BE2C (cell line): ENCODE measurements at regions not wholly inside any gene's neighbourhood (a gene's known extent, or its start where the extent isn't known, plus 50 kb on each side); places are given as distances from the start of the nearest gene placed in this dataset.

ENCODE experiments used
- DNase-seq: peaks from one replicate; pipeline ENCODE4 v3.0.0-alpha.2; 2020
- H3K27me3 ChIP-seq: fragments of 250-450 bp; sonication (Bioruptor Pico); 2 replicates; pipeline ENCODE4 v1.5.1; 2020; ENCODE audit warnings: mild to moderate bottlenecking
- H3K36me3 ChIP-seq: fragments of 250-450 bp; sonication (Bioruptor Pico); 2 replicates; pipeline ENCODE4 v1.5.1; 2020; ENCODE audit warnings: mild to moderate bottlenecking
- H3K4me1 ChIP-seq: fragments of 250-450 bp; sonication (Bioruptor Pico); 2 replicates; pipeline ENCODE4 v1.5.1; 2020
- H3K4me3 ChIP-seq: 2 replicates; pipeline ENCODE4 v1.5.1; 2011; ENCODE audit warnings: low read depth, low read length
- H3K9me3 ChIP-seq: fragments of 250-450 bp; sonication (Bioruptor Pico); 2 replicates; pipeline ENCODE4 v1.5.1; 2020
- CTCF ChIP-seq: IDR thresholded peaks from 2 replicates; pipeline ENCODE4 v1.5.1; 2012; ENCODE audit warnings: mild to moderate bottlenecking, low read depth, low read length

- no peaks in the 10 kb centered on the region for H3K4me1 ChIP-seq
- no peak overlapping the region for H3K4me3 ChIP-seq
- no peak for DNase-seq
- H3K9me3 ChIP-seq, result no peaks in the 10 kb centered on the region
- H3K36me3 ChIP-seq, result no peaks in the 10 kb centered on the region
- TF ChIP-seq CTCF, result no peak
- no peaks in the 10 kb centered on the region for H3K27me3 ChIP-seq
Measured at GRCh38 chr4:18635531-18635930, 614.0 kb upstream of the LCORL start.

- Histone ChIP-seq H3K4me3 (no peak overlapping the region), H3K4me1 (no peaks in the 10 kb centered on the region), H3K27me3 (no peaks in the 10 kb centered on the region), H3K36me3 (no peaks in the 10 kb centered on the region), H3K9me3 (no peaks in the 10 kb centered on the region)
- no peak for DNase-seq
- no peak for TF ChIP-seq CTCF
Measured at GRCh38 chr4:18631586-18631985, 610.0 kb upstream of the LCORL start.

DNA sequence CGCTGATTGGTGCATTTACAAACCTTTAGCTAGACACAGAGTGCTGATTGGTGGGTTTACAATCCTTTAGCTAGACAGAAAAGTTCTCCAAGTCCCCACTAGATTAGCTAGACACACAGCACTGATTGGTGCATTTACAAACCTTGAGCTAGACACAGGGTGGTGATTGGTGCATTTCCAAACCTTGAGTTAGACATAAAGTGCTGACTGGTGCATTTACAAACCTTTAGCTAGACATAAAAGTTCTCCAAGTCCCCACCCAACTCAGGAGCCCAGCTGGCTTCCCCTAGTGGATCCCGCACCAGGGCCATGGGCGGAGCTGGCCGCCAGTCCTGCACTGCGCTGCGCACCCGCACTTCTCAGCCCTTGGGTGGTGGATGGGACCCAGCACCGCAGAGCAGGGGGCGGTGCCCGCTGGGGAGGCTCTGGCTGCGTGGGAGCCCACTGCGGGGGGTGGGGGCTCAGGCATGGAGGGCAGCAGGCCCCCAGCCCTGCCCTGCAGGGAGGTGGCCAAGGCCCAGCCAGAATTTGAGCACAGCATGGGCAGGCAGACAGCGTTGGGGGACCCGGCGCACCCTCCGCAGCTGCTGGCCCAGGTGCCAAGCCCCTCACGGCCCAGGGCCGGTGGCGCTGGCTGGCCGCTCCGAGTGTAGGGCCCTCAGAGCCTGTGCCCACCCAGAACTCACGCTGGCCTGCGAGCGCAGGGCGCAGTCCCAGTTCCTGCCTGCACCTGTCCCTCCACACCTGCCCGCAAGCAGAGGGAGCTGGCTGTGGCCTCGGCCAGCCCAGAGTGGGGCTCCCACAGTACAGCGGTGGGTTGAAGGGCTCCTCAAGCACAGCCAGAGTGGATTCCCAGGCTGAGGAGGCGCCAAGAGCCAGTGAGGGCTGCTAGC, 608.9 kb upstream of the LCORL start:
- H3K36me3 ChIP-seq, result no peaks in the 10 kb centered on the region
- no peak for TF ChIP-seq CTCF
- H3K4me1 ChIP-seq, result no peaks in the 10 kb centered on the region
- DNase-seq, result peak; percentile 6
- H3K27me3 ChIP-seq, result no peaks in the 10 kb centered on the region
- H3K9me3 ChIP-seq, result no peaks in the 10 kb centered on the region
- H3K4me3 ChIP-seq, result no peak overlapping the region

- no peak for DNase-seq
- no peaks in the 10 kb centered on the region for H3K4me1 ChIP-seq
- H3K4me3 ChIP-seq, result no peak overlapping the region
- no peaks in the 10 kb centered on the region for H3K36me3 ChIP-seq
- no peaks in the 10 kb centered on the region for H3K9me3 ChIP-seq
- no peaks in the 10 kb centered on the region for H3K27me3 ChIP-seq
- no peak for TF ChIP-seq CTCF
Measured at GRCh38 chr4:18627447-18628005, 606.0 kb upstream of the LCORL start.

GRCh38 chr4:18626996-18627395, 605.4 kb upstream of the LCORL start:
- DNase-seq, result no peak
- no peaks in the 10 kb centered on the region for H3K9me3 ChIP-seq
- no peaks in the 10 kb centered on the region for H3K27me3 ChIP-seq
- H3K4me1 ChIP-seq, result no peaks in the 10 kb centered on the region
- no peaks in the 10 kb centered on the region for H3K36me3 ChIP-seq
- H3K4me3 ChIP-seq, result no peak overlapping the region
- no peak for TF ChIP-seq CTCF

GRCh38 chr4:18626366-18626765, 604.8 kb upstream of the LCORL start:
- DNase-seq, result no peak
- no peaks in the 10 kb centered on the region for H3K9me3 ChIP-seq

More at GRCh38 chr4:18626366-18626765, 604.8 kb upstream of the LCORL start:
- Histone ChIP-seq H3K27me3 (no peaks in the 10 kb centered on the region), H3K4me1 (no peaks in the 10 kb centered on the region), H3K4me3 (no peak overlapping the region), H3K36me3 (no peaks in the 10 kb centered on the region)
- no peak for TF ChIP-seq CTCF
